GM23338 (cell line): ENCODE measurements at regions not wholly inside any gene's neighbourhood (a gene's known extent, or its start where the extent isn't known, plus 50 kb on each side); places are given as distances from the start of the nearest gene placed in this dataset.

Experiments used
- ATAC-seq: fragments of 200-7000 bp; cut with Tn5 transposase; 3 replicates; pipeline ENCODE4 v1.9.1; 2020
- DNase-seq: peaks from one replicate; pipeline ENCODE4 v3.0.0-alpha.2; 2015; ENCODE audit warnings: low spot score
- H2AFZ ChIP-seq: fragments of 200-600 bp; sonication (generic); 2 replicates; pipeline ENCODE4 v1.8.0; 2016; ENCODE audit warnings: antibody characterized with exemption, mild to moderate bottlenecking, moderate library complexity
- H3F3A ChIP-seq: fragments of 200-600 bp; sonication (generic); replicated peaks from 2 replicates; pipeline ENCODE4 v1.8.0; 2017; ENCODE audit warnings: antibody characterized with exemption, mixed run types, low read depth
- H3K27ac ChIP-seq: fragments of 200-600 bp; sonication (generic); 2 replicates; pipeline ENCODE4 v1.6.1; 2016; ENCODE audit warnings: low read depth
- H3K27me3 ChIP-seq: fragments of 200-600 bp; sonication (generic); 2 replicates; pipeline ENCODE4 v1.8.0; 2016; ENCODE audit warnings: mild to moderate bottlenecking, mixed run types, moderate library complexity; ENCODE audit not compliant: insufficient read depth
- H3K36me3 ChIP-seq: fragments of 200-600 bp; sonication (generic); 2 replicates; pipeline ENCODE4 v1.8.0; 2016; ENCODE audit warnings: mild to moderate bottlenecking; ENCODE audit not compliant: insufficient read depth
- H3K4me1 ChIP-seq: fragments of 200-600 bp; sonication (generic); 2 replicates; pipeline ENCODE4 v1.8.0; 2016; ENCODE audit warnings: mild to moderate bottlenecking, moderate library complexity; ENCODE audit not compliant: insufficient read depth
- H3K4me2 ChIP-seq: fragments of 200-600 bp; sonication (generic); 2 replicates; pipeline ENCODE4 v1.7.1; 2017; ENCODE audit warnings: mixed run types
- H3K4me3 ChIP-seq: fragments of 200-600 bp; sonication (generic); 2 replicates; pipeline ENCODE4 v1.6.1; 2016; ENCODE audit warnings: mixed run types
- H3K79me2 ChIP-seq: fragments of 200-600 bp; sonication (generic); replicated peaks from 2 replicates; pipeline ENCODE4 v1.8.0; 2017; ENCODE audit warnings: mild to moderate bottlenecking; ENCODE audit not compliant: insufficient read depth
- H3K9me2 ChIP-seq: fragments of 200-600 bp; sonication (generic); 2 replicates; pipeline ENCODE4 v1.8.0; 2017; ENCODE audit not compliant: insufficient read depth
- H4K20me1 ChIP-seq: fragments of 200-600 bp; sonication (generic); replicated peaks from 2 replicates; pipeline ENCODE4 v1.8.0; 2017; ENCODE audit warnings: mild to moderate bottlenecking; ENCODE audit not compliant: insufficient read depth
- H3K27ac Mint-ChIP-seq: 2 replicates; pipeline ENCODE4 v1.8.0; 2020; ENCODE audit warnings: inconsistent platforms, mild to moderate bottlenecking, moderate library complexity, mixed read lengths
- H3K27me3 Mint-ChIP-seq: 3 replicates; pipeline ENCODE4 v1.8.0; 2022; ENCODE audit warnings: low read depth, mild to moderate bottlenecking, moderate library complexity, mixed read lengths, inconsistent platforms; ENCODE audit not compliant: insufficient read depth, poor library complexity
- H3K36me3 Mint-ChIP-seq: 3 replicates; pipeline ENCODE4 v1.8.0; 2021; ENCODE audit warnings: low read depth, mild to moderate bottlenecking, inconsistent platforms, moderate library complexity, mixed read lengths
- H3K4me1 Mint-ChIP-seq: 3 replicates; pipeline ENCODE4 v1.8.0; 2020; ENCODE audit warnings: mild to moderate bottlenecking, inconsistent platforms, mixed read lengths
- H3K4me3 Mint-ChIP-seq: 3 replicates; pipeline ENCODE4 v1.8.0; 2021; ENCODE audit warnings: moderate library complexity, mild to moderate bottlenecking, inconsistent platforms, mixed read lengths
- H3K9me3 Mint-ChIP-seq: 3 replicates; pipeline ENCODE4 v1.8.0; 2020; ENCODE audit warnings: moderate library complexity, mild to moderate bottlenecking, inconsistent platforms, mixed read lengths
- CREB1 ChIP-seq: fragments of 250-450 bp; sonication (Bioruptor Pico); IDR thresholded peaks from 2 replicates; pipeline ENCODE4 v1.5.0; 2020; ENCODE audit warnings: low read depth, mild to moderate bottlenecking, moderate library complexity
- CTCF ChIP-seq, 2 experiments: fragments of 200-600 bp in 1 of 2; sonication (generic) in 1 of 2; conservative IDR thresholded peaks; 2 replicates each; pipeline versions ENCODE4 v1.5.1 to v1.6.1; 2016 to 2017; ENCODE audit warnings: antibody characterized with exemption in 2 of 2, low read depth in 2 of 2, mild to moderate bottlenecking in 2 of 2, moderate library complexity in 1 of 2
- ETS1 ChIP-seq: IDR thresholded peaks from 2 replicates; pipeline ENCODE4 v1.6.1; 2016; ENCODE audit warnings: antibody characterized with exemption
- JUNB ChIP-seq: IDR thresholded peaks from one replicate; pipeline ENCODE4 v1.6.1; 2016; ENCODE audit warnings: antibody characterized with exemption; ENCODE audit not compliant: unreplicated experiment
- POLR2AphosphoS5 ChIP-seq: IDR thresholded peaks from 2 replicates; pipeline ENCODE4 v1.6.1; 2016; ENCODE audit warnings: antibody characterized with exemption, low read depth
- STAT1 ChIP-seq: IDR thresholded peaks from one replicate; pipeline ENCODE4 v1.6.1; 2016; ENCODE audit warnings: antibody characterized with exemption; ENCODE audit not compliant: unreplicated experiment
- ZNF114 ChIP-seq: fragments of 250-450 bp; sonication (Bioruptor Pico); IDR thresholded peaks from 2 replicates; pipeline ENCODE4 v1.5.0; 2020; ENCODE audit warnings: mild to moderate bottlenecking, moderate library complexity
- ZNF331 ChIP-seq: fragments of 250-450 bp; sonication (Bioruptor Pico); IDR thresholded peaks from 2 replicates; pipeline ENCODE4 v1.5.0; 2020; ENCODE audit warnings: low read depth, mild to moderate bottlenecking, moderate library complexity
- ZNF462 ChIP-seq: fragments of 250-450 bp; sonication (Bioruptor Pico); IDR thresholded peaks from 2 replicates; pipeline ENCODE4 v1.5.0; 2020; ENCODE audit warnings: mild to moderate bottlenecking, moderate library complexity

- Mint-ChIP-seq H3K4me3 (no peak overlapping the region), H3K27ac (no peak overlapping the region), H3K9me3 (no peaks in the 10 kb centered on the region), H3K36me3 (no peaks in the 10 kb centered on the region), H3K27me3 (no peaks in the 10 kb centered on the region), H3K4me1 (no peaks in the 10 kb centered on the region)
- no peak overlapping the region for H3K4me3 ChIP-seq
- no peaks in the 10 kb centered on the region for H3K4me1 ChIP-seq
- DNase-seq (no peak), ATAC-seq (no peak)
- H3K4me2 ChIP-seq: no peak overlapping the region
- no peak for TF ChIP-seq POLR2AphosphoS5
- TF ChIP-seq STAT1: no peak
- no peak for TF ChIP-seq ZNF331
- TF ChIP-seq CREB1 (CRISPR knock-in tag): no peak
- TF ChIP-seq CTCF (conservative IDR thresholded peaks at IDR 0.05; ENCODE audit: low read depth in 2 of 2): no peak
- no peak overlapping the region for H2AFZ ChIP-seq
- H3K27me3 ChIP-seq: no peaks in the 10 kb centered on the region
- H3K36me3 ChIP-seq: no peaks in the 10 kb centered on the region
- H3F3A ChIP-seq: no peaks in the 10 kb centered on the region
- H3K27ac ChIP-seq: no peak overlapping the region
- H3K9me2 ChIP-seq: no peaks in the 10 kb centered on the region
- H3K79me2 ChIP-seq: no peaks in the 10 kb centered on the region
- no peaks in the 10 kb centered on the region for H4K20me1 ChIP-seq
These were observed 696.6 kb downstream of the KCNA4 start for GRCh38 chr11:29320196-29320595.

GRCh38 chr11:29319210-29319609 is 697.6 kb downstream of the KCNA4 start:
- H3F3A ChIP-seq: no peaks in the 10 kb centered on the region
- H4K20me1 ChIP-seq: no peaks in the 10 kb centered on the region
- H3K27me3 ChIP-seq: no peaks in the 10 kb centered on the region
- H3K9me2 ChIP-seq: no peaks in the 10 kb centered on the region
- H3K79me2 ChIP-seq: no peaks in the 10 kb centered on the region
- H2AFZ ChIP-seq: no peak overlapping the region
- TF ChIP-seq ZNF462 (CRISPR knock-in tag) (no peak), ZNF331 (no peak), CTCF (conservative IDR thresholded peaks at IDR 0.05; ENCODE audit: low read depth in 2 of 2) (no peak), STAT1 (no peak), ZNF114 (CRISPR knock-in tag) (no peak), ETS1 (no peak), JUNB (no peak), POLR2AphosphoS5 (no peak)
- Mint-ChIP-seq H3K27me3 (no peaks in the 10 kb centered on the region), H3K4me3 (no peak overlapping the region), H3K36me3 (no peaks in the 10 kb centered on the region), H3K9me3 (no peaks in the 10 kb centered on the region), H3K4me1 (no peaks in the 10 kb centered on the region), H3K27ac (no peak overlapping the region)
- no peak overlapping the region for H3K4me3 ChIP-seq
- no peaks in the 10 kb centered on the region for H3K36me3 ChIP-seq
- DNase-seq (no peak), ATAC-seq (no peak)
- H3K4me2 ChIP-seq: no peak overlapping the region
- H3K4me1 ChIP-seq: no peaks in the 10 kb centered on the region
- H3K27ac ChIP-seq: no peak overlapping the region
